Hematopoietic multipotent progenitor cell treated with erythropoietin and hydrocortisone succinate and interleukin-3 and kit ligand, for 8 days (in vitro differentiated cells): ENCODE measurements at regions not wholly inside any gene's neighbourhood (a gene's known extent, or its start where the extent isn't known, plus 50 kb on each side); places are given as distances from the start of the nearest gene placed in this dataset.
"Not testable (repeated sequence)": the region's sequence is repeated elsewhere in the genome, so short reads cannot be mapped to it uniquely, and the experiment has no call there.

ENCODE experiments used
- DNase-seq: peaks from one replicate; pipeline ENCODE4 v3.0.0-alpha.2; 2015

- DNase-seq: no peak
Observed at GRCh38 chr19:20385061-20385460, 180.5 kb downstream of the ZNF737 start.

GRCh38 chr19:20371911-20372310 is 193.7 kb downstream of the ZNF737 start:
- no peak for DNase-seq

- not testable (repeated sequence) for DNase-seq
Observed at GRCh38 chr19:20371304-20371703, 194.3 kb downstream of the ZNF737 start.

- DNase-seq: no peak
Observed at GRCh38 chr19:20367811-20368294, 197.7 kb downstream of the ZNF737 start.

GRCh38 chr19:20365146-20365545 is 198.1 kb downstream of the ZNF486 start:
- no peak for DNase-seq

- no peak for DNase-seq
Observed at GRCh38 chr19:20359933-20360720, 193.1 kb downstream of the ZNF486 start.

- DNase-seq: not testable (repeated sequence)
Observed at GRCh38 chr19:20358841-20359465, 191.9 kb downstream of the ZNF486 start.

GRCh38 chr19:20357921-20358320 is 190.9 kb downstream of the ZNF486 start:
- no peak for DNase-seq

GRCh38 chr19:20351244-20351643 is 184.2 kb downstream of the ZNF486 start:
- DNase-seq: no peak

- DNase-seq: no peak
Observed at GRCh38 chr19:20349206-20349605, 182.2 kb downstream of the ZNF486 start.

GRCh38 chr19:20339444-20339843 is 172.4 kb downstream of the ZNF486 start:
- no peak for DNase-seq

- DNase-seq: no peak
Observed at GRCh38 chr19:20334760-20335159, 167.7 kb downstream of the ZNF486 start.

GRCh38 chr19:20333508-20333907 is 166.5 kb downstream of the ZNF486 start:
- DNase-seq: no peak

- DNase-seq: no peak
Observed at GRCh38 chr19:20325151-20325550, 158.1 kb downstream of the ZNF486 start.

GRCh38 chr19:20321139-20321763 is 154.2 kb downstream of the ZNF486 start:
- DNase-seq: no peak

- DNase-seq: no peak
Observed at GRCh38 chr19:20320191-20320590, 153.2 kb downstream of the ZNF486 start.

- DNase-seq: no peak
Observed at GRCh38 chr19:20318616-20319015, 151.6 kb downstream of the ZNF486 start.

GRCh38 chr19:20315543-20315942 is 148.5 kb downstream of the ZNF486 start:
- no peak for DNase-seq

- DNase-seq: no peak
Observed at GRCh38 chr19:20313894-20314293, 146.9 kb downstream of the ZNF486 start.

GRCh38 chr19:20307127-20307526 is 140.1 kb downstream of the ZNF486 start:
- DNase-seq: no peak

- not testable (repeated sequence) for DNase-seq
Observed at GRCh38 chr19:20296314-20296713, 129.3 kb downstream of the ZNF486 start.

- no peak for DNase-seq
Observed at GRCh38 chr19:20294181-20294580, 127.2 kb downstream of the ZNF486 start.

- not testable (repeated sequence) for DNase-seq
Observed at GRCh38 chr19:20292520-20292919, 125.5 kb downstream of the ZNF486 start.

GRCh38 chr19:20289186-20289585 is 122.2 kb downstream of the ZNF486 start:
- no peak for DNase-seq
